ENCODE measurements at regions not wholly inside any gene's neighbourhood (a gene's known extent, or its start where the extent isn't known, plus 50 kb on each side); places are given as distances from the start of the nearest gene placed in this dataset.
"Not testable (repeated sequence)": the region's sequence is repeated elsewhere in the genome, so short reads cannot be mapped to it uniquely, and the experiment has no call there.

GRCh38 chr4:15163284-15163645 lies 161.0 kb downstream of the CPEB2 start:
- DNase-seq (ENCODE audit: low read depth) = no peak

GRCh38 chr4:15164571-15164970 lies 162.3 kb downstream of the CPEB2 start:
- DNase-seq (ENCODE audit: low read depth) = no peak

GRCh38 chr4:15167743-15168142 lies 165.5 kb downstream of the CPEB2 start:
- DNase-seq (ENCODE audit: low read depth) = no peak

- no peak for DNase-seq (ENCODE audit: low read depth)
Measured at GRCh38 chr4:15168759-15169158, 166.5 kb downstream of the CPEB2 start.

GRCh38 chr4:15171725-15172124 lies 169.4 kb downstream of the CPEB2 start:
- DNase-seq (ENCODE audit: low read depth) = no peak

- no peak for DNase-seq (ENCODE audit: low read depth)
Measured at GRCh38 chr4:15173251-15173650, 171.0 kb downstream of the CPEB2 start.

GRCh38 chr4:15174168-15174567 lies 171.9 kb downstream of the CPEB2 start:
- not testable (repeated sequence) for DNase-seq (ENCODE audit: low read depth)

- DNase-seq (ENCODE audit: low read depth) = not testable (repeated sequence)
Measured at GRCh38 chr4:15179842-15180241, 177.6 kb downstream of the CPEB2 start.

- no peak for DNase-seq (ENCODE audit: low read depth)
Measured at GRCh38 chr4:15182600-15183220, 180.4 kb downstream of the CPEB2 start.

GRCh38 chr4:15186149-15186548 lies 183.9 kb downstream of the CPEB2 start:
- no peak for DNase-seq (ENCODE audit: low read depth)

GRCh38 chr4:15186806-15187205 lies 184.5 kb downstream of the CPEB2 start:
- DNase-seq (ENCODE audit: low read depth) = no peak

GRCh38 chr4:15188605-15189539 lies 186.6 kb downstream of the CPEB2 start:
- no peak for DNase-seq (ENCODE audit: low read depth)

- DNase-seq (ENCODE audit: low read depth) = no peak
Measured at GRCh38 chr4:15194520-15194919, 192.2 kb downstream of the CPEB2 start.

- no peak for DNase-seq (ENCODE audit: low read depth)
Measured at GRCh38 chr4:15197005-15197404, 194.7 kb downstream of the CPEB2 start.

GRCh38 chr4:15198070-15198727 lies 195.9 kb downstream of the CPEB2 start:
- DNase-seq (ENCODE audit: low read depth) = no peak

GRCh38 chr4:15201782-15202181 lies 199.5 kb downstream of the CPEB2 start:
- DNase-seq (ENCODE audit: low read depth) = no peak

GRCh38 chr4:15202481-15202880 lies 200.2 kb downstream of the CPEB2 start:
- DNase-seq (ENCODE audit: low read depth) = no peak

GRCh38 chr4:15206526-15206925 lies 204.2 kb downstream of the CPEB2 start:
- DNase-seq (ENCODE audit: low read depth) = not testable (repeated sequence)

- DNase-seq (ENCODE audit: low read depth) = no peak
Measured at GRCh38 chr4:15213302-15213970, 211.2 kb downstream of the CPEB2 start.

GRCh38 chr4:15215109-15215508 lies 212.7 kb upstream of the C1QTNF7 start:
- no peak for DNase-seq (ENCODE audit: low read depth)

GRCh38 chr4:15226203-15226602 lies 201.6 kb upstream of the C1QTNF7 start:
- DNase-seq (ENCODE audit: low read depth) = no peak
